Peyer's patch (tissue), 4 donors: ENCODE measurements at regions not wholly inside any gene's neighbourhood (a gene's known extent, or its start where the extent isn't known, plus 50 kb on each side); places are given as distances from the start of the nearest gene placed in this dataset.

ENCODE experiments used
- POLR2A ChIP-seq, 2 donors: fragments of 450-650 bp; IDR thresholded peaks; one replicate each; pipeline ENCODE4 v1.5.1; 2017; ENCODE audit warnings: antibody characterized with exemption in 2 of 2, mild to moderate bottlenecking in 2 of 2, moderate library complexity in 2 of 2
- TF ChIP-seq, protein P1 (sequence below), 6 experiments: fragments of 450-650 bp in 4 of 6; fragments of 200-600 bp in 2 of 6; sonication (generic) in 1 of 6; IDR thresholded peaks; one replicate each; pipeline ENCODE4 v1.5.1; 2017 to 2019; ENCODE audit warnings: antibody characterized with exemption in 6 of 6, mild to moderate bottlenecking in 3 of 6, moderate library complexity in 1 of 6

DNA sequence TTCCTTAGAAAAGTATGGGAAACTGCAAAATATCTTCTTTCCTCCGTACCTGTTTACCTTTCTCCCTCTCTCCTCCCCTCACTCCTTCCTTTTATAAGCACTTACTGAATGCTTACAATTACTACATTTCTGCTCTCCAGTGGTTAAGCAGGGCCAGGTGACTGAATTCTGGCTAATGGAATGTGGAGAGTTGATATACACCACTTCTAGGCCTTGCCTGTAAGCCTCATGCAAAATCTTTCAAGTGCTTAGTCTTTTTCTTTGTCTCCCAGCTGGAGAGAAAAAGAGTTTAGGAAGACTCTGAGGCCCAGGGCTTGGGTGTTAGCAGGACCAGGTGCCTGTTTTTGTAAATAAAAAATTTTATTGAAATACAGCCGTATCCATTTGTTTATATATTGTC is 77.7 kb upstream of the CACNA1E start:
- no peak for TF ChIP-seq POLR2A (IDR thresholded peaks at IDR 0.05)
- TF ChIP-seq, protein P1, sequence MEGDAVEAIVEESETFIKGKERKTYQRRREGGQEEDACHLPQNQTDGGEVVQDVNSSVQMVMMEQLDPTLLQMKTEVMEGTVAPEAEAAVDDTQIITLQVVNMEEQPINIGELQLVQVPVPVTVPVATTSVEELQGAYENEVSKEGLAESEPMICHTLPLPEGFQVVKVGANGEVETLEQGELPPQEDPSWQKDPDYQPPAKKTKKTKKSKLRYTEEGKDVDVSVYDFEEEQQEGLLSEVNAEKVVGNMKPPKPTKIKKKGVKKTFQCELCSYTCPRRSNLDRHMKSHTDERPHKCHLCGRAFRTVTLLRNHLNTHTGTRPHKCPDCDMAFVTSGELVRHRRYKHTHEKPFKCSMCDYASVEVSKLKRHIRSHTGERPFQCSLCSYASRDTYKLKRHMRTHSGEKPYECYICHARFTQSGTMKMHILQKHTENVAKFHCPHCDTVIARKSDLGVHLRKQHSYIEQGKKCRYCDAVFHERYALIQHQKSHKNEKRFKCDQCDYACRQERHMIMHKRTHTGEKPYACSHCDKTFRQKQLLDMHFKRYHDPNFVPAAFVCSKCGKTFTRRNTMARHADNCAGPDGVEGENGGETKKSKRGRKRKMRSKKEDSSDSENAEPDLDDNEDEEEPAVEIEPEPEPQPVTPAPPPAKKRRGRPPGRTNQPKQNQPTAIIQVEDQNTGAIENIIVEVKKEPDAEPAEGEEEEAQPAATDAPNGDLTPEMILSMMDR (IDR thresholded peaks at IDR 0.05) = no peak
